ENCODE measurements at regions not wholly inside any gene's neighbourhood (a gene's known extent, or its start where the extent isn't known, plus 50 kb on each side); places are given as distances from the start of the nearest gene placed in this dataset.

- no peaks in the 10 kb centered on the region for H3K27me3 ChIP-seq (ENCODE audit: insufficient read depth, low read depth, severe bottlenecking)
- peak overlapping the region; percentile 81 for H3K27ac ChIP-seq
- no peaks in the 10 kb centered on the region for H3K9me3 ChIP-seq (ENCODE audit: severe bottlenecking)
- TF ChIP-seq, protein P1, sequence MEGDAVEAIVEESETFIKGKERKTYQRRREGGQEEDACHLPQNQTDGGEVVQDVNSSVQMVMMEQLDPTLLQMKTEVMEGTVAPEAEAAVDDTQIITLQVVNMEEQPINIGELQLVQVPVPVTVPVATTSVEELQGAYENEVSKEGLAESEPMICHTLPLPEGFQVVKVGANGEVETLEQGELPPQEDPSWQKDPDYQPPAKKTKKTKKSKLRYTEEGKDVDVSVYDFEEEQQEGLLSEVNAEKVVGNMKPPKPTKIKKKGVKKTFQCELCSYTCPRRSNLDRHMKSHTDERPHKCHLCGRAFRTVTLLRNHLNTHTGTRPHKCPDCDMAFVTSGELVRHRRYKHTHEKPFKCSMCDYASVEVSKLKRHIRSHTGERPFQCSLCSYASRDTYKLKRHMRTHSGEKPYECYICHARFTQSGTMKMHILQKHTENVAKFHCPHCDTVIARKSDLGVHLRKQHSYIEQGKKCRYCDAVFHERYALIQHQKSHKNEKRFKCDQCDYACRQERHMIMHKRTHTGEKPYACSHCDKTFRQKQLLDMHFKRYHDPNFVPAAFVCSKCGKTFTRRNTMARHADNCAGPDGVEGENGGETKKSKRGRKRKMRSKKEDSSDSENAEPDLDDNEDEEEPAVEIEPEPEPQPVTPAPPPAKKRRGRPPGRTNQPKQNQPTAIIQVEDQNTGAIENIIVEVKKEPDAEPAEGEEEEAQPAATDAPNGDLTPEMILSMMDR (IDR thresholded peaks at IDR 0.05; ENCODE audit: low read depth, low read length) = no peak
- no peaks in the 10 kb centered on the region for H3K36me3 ChIP-seq
- H3K4me3 ChIP-seq (ENCODE audit: low read depth, low read length) = peak overlapping the region; percentile 10
- peak; percentile 79 for DNase-seq
Observed at GRCh38 chr3:64945171-64945729, 257.4 kb upstream of the ADAMTS9 start.

DNA sequence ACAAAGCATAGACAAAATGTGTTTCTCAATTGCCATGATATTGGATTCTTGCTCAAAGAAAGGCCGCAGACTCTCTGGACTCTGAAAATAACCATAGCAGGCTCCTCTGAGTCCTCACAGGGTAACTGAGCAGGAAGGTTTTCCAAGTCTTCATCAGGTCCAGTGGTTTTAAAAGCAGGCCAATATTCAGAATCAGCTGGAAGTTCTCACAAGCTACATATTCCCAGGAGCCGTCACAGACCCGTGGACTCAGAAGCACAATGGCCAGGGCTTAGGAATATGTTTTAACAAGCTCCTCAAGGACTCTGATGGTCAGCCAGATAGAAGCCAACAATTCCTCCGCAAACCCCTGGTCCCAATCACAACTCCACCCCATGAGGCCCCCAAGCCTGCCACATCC lies 256.1 kb upstream of the ADAMTS9 start:
- H3K27ac ChIP-seq = no peak overlapping the region
- H3K27me3 ChIP-seq (ENCODE audit: insufficient read depth, low read depth, severe bottlenecking) = no peaks in the 10 kb centered on the region
- no peak for DNase-seq
- TF ChIP-seq, protein P1 (IDR thresholded peaks at IDR 0.05; ENCODE audit: low read depth, low read length) = no peak
- H3K36me3 ChIP-seq = no peaks in the 10 kb centered on the region
- H3K9me3 ChIP-seq (ENCODE audit: severe bottlenecking) = no peaks in the 10 kb centered on the region
- H3K4me3 ChIP-seq (ENCODE audit: low read depth, low read length) = no peak overlapping the region

GRCh38 chr3:64940596-64941348 lies 253.0 kb upstream of the ADAMTS9 start:
- DNase-seq = no peak
- TF ChIP-seq, protein P1 (IDR thresholded peaks at IDR 0.05; ENCODE audit: low read depth, low read length) = no peak
- Histone ChIP-seq H3K27ac (no peak overlapping the region), H3K4me3 (ENCODE audit: low read depth, low read length) (no peak overlapping the region), H3K9me3 (ENCODE audit: severe bottlenecking) (no peaks in the 10 kb centered on the region), H3K36me3 (no peaks in the 10 kb centered on the region), H3K27me3 (ENCODE audit: insufficient read depth, low read depth, severe bottlenecking) (no peaks in the 10 kb centered on the region)

DNA sequence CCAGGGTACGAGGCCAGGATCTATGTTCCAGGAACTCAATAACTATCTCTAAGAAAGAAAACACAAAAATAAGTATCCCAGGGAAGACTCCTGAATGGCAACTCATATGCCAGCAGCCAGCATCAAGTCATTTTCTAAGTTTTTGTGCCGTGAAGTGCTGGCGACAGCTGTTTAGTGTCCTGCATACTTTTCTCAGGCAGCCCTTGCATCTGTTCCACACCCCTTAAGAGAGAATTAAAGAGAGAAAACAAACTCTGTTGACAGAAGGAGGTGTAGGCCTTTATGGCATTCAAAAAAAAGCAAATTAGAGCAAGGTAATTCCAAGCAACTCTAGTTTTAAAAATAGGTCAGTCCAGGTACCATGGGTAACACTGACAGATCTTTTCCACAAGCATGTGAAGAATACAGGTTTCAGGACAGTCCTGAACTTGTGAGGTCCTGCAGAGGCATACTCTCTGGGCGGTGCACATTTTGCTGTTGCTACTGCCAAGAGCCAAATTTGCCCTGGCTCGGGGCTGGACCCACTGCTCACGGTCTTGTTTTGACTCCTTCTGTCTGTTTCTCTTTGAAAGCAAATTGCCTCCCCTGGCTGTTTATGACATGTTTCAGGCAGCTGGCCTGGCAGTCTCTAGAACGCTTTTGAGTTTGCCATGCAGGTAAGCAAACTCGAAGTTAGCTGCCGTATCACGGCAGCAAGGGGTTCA lies 252.1 kb upstream of the ADAMTS9 start:
- Histone ChIP-seq H3K27me3 (ENCODE audit: insufficient read depth, low read depth, severe bottlenecking) (no peaks in the 10 kb centered on the region), H3K9me3 (ENCODE audit: severe bottlenecking) (no peaks in the 10 kb centered on the region), H3K27ac (no peak overlapping the region), H3K4me3 (ENCODE audit: low read depth, low read length) (no peak overlapping the region), H3K36me3 (no peaks in the 10 kb centered on the region)
- no peak for DNase-seq
- TF ChIP-seq, protein P1 (IDR thresholded peaks at IDR 0.05; ENCODE audit: low read depth, low read length) = no peak

GRCh38 chr3:64939309-64939708 lies 251.5 kb upstream of the ADAMTS9 start:
- H3K27ac ChIP-seq = no peak overlapping the region
- DNase-seq = no peak
- TF ChIP-seq, protein P1 (IDR thresholded peaks at IDR 0.05; ENCODE audit: low read depth, low read length) = no peak
- no peaks in the 10 kb centered on the region for H3K36me3 ChIP-seq
- H3K9me3 ChIP-seq (ENCODE audit: severe bottlenecking) = no peaks in the 10 kb centered on the region
- H3K4me3 ChIP-seq (ENCODE audit: low read depth, low read length) = no peak overlapping the region
- no peaks in the 10 kb centered on the region for H3K27me3 ChIP-seq (ENCODE audit: insufficient read depth, low read depth, severe bottlenecking)

All from WERI-Rb-1 (cell line).